ENCODE measurements at regions not wholly inside any gene's neighbourhood (a gene's known extent, or its start where the extent isn't known, plus 50 kb on each side); places are given as distances from the start of the nearest gene placed in this dataset.

- TF ChIP-seq GATA2 (IDR thresholded peaks at IDR 0.05; ENCODE audit: low read depth, low read length) (no peak), GATA3 (IDR thresholded peaks at IDR 0.05; ENCODE audit: low read depth, low read length) (no peak)
These were observed 556.2 kb upstream of the CFAP20DC start for GRCh38 chr3:59605944-59606534.

Data from SH-SY5Y (cell line).